Activated CD4-positive, alpha-beta T cell treated with anti-CD3 and anti-CD28 coated beads, Interleukin-2, Interleukin-6, amounts not matched to agents 100 ng/mL and 50 ng/mL, durations not matched to agents 16 hours and 8 hours (primary cell): ENCODE measurements at regions not wholly inside any gene's neighbourhood (a gene's known extent, or its start where the extent isn't known, plus 50 kb on each side); places are given as distances from the start of the nearest gene placed in this dataset.
"Not testable (repeated sequence)": the region's sequence is repeated elsewhere in the genome, so short reads cannot be mapped to it uniquely, and the experiment has no call there.

Experiments
- DNase-seq: peaks from one replicate; pipeline ENCODE4 v3.0.0-alpha.2; 2020

- no peak for DNase-seq
Observed at GRCh38 chr5:75002271-75002670, 50.1 kb downstream of the GCNT4 start.

GRCh38 chr5:74995926-74996325 is 56.4 kb downstream of the GCNT4 start:
- DNase-seq: no peak

- no peak for DNase-seq
Observed at GRCh38 chr5:74994826-74995225, 57.5 kb downstream of the GCNT4 start.

- DNase-seq: no peak
Observed at GRCh38 chr5:74993743-74994142, 58.6 kb downstream of the GCNT4 start.

GRCh38 chr5:74992791-74993190 is 59.6 kb downstream of the GCNT4 start:
- no peak for DNase-seq

- DNase-seq: no peak
Observed at GRCh38 chr5:74991522-74991921, 60.8 kb downstream of the GCNT4 start.

- no peak for DNase-seq
Observed at GRCh38 chr5:74990194-74990593, 62.2 kb downstream of the GCNT4 start.

- no peak for DNase-seq
Observed at GRCh38 chr5:74988273-74988983, 63.9 kb downstream of the GCNT4 start.

- DNase-seq: no peak
Observed at GRCh38 chr5:74978345-74978744, 74.0 kb downstream of the GCNT4 start.

- DNase-seq: no peak
Observed at GRCh38 chr5:74977471-74977870, 74.9 kb downstream of the GCNT4 start.

- DNase-seq: no peak
Observed at GRCh38 chr5:74976651-74977050, 75.7 kb downstream of the GCNT4 start.

GRCh38 chr5:74975582-74975981 is 76.8 kb downstream of the GCNT4 start:
- DNase-seq: no peak

- peak; percentile 46 for DNase-seq
Observed at GRCh38 chr5:74974451-74975091, 77.8 kb downstream of the GCNT4 start.

GRCh38 chr5:74973694-74974093 is 78.7 kb downstream of the GCNT4 start:
- DNase-seq: no peak

- DNase-seq: no peak
Observed at GRCh38 chr5:74971947-74972460, 80.4 kb downstream of the GCNT4 start.

GRCh38 chr5:74970891-74971290 is 81.5 kb downstream of the GCNT4 start:
- not testable (repeated sequence) for DNase-seq

- no peak for DNase-seq
Observed at GRCh38 chr5:74969726-74970125, 82.6 kb downstream of the GCNT4 start.

GRCh38 chr5:74966141-74967026 is 86.0 kb downstream of the GCNT4 start:
- no peak for DNase-seq

- DNase-seq: no peak
Observed at GRCh38 chr5:74963407-74963806, 89.0 kb downstream of the GCNT4 start.

GRCh38 chr5:74957906-74958305 is 91.7 kb upstream of the FAM169A start:
- DNase-seq: no peak

- DNase-seq: no peak
Observed at GRCh38 chr5:74957029-74957784, 91.0 kb upstream of the FAM169A start.

- DNase-seq: no peak
Observed at GRCh38 chr5:74956278-74956677, 90.1 kb upstream of the FAM169A start.

- DNase-seq: no peak
Observed at GRCh38 chr5:74954919-74955318, 88.7 kb upstream of the FAM169A start.
